A549 (cell line): ENCODE measurements at regions not wholly inside any gene's neighbourhood (a gene's known extent, or its start where the extent isn't known, plus 50 kb on each side); places are given as distances from the start of the nearest gene placed in this dataset.

Source experiments
- ATAC-seq, 2 experiments: fragments of 200-7000 bp in 1 of 2; fragments of >200 bp in 1 of 2; cut with Nextera tagmentation in 1 of 2; cut with Tn5 transposase in 1 of 2; 3 replicates each; pipeline versions ENCODE4 v1.8.0 to v1.9.1; 2018 to 2020; ENCODE audit warnings: mild to moderate bottlenecking in 1 of 2, moderate library complexity in 1 of 2
- CTCF ChIA-PET: fragments of 300-600 bp; sonication (Branson Sonifier 250); formaldehyde crosslinking; extraction: SDS; loops from one replicate; lab custom pipeline; 2021; ENCODE audit warnings: antibody characterized with exemption, inconsistent platforms; lab: Yijun Ruan, JAX
- POLR2A ChIA-PET: fragments of 350-600 bp; formaldehyde crosslinking; extraction: SDS; loops from one replicate; lab custom pipeline; 2021; ENCODE audit warnings: antibody characterized with exemption, inconsistent platforms; lab: Yijun Ruan, JAX
- DNase-seq, 2 experiments: peaks; one replicate each; pipeline versions ENCODE4 v3.0.0 to v3.0.0-alpha.2; 2011 to 2016; ENCODE audit warnings: low read depth in 1 of 2, low spot score in 1 of 2
- FAIRE-seq: peaks from 2 replicates; lab custom pipeline; 2011; peaks lifted over from hg19 to GRCh38; lab: Jason Lieb, UNC
- H3K27ac ChIP-seq, 2 experiments: fragments of >200 bp; sonication (Bioruptor Twin); formaldehyde crosslinking; 3 replicates each; pipeline ENCODE4 v1.5.1; 2016 to 2017
- H3K4me1 ChIP-seq: fragments of >200 bp; sonication (Bioruptor Twin); formaldehyde crosslinking; 3 replicates; pipeline ENCODE4 v1.6.1; 2016
- H3K4me2 ChIP-seq: fragments of >200 bp; sonication (Bioruptor Twin); formaldehyde crosslinking; 3 replicates; pipeline ENCODE4 v1.6.1; 2016
- H3K4me3 ChIP-seq: fragments of >200 bp; sonication (Bioruptor Twin); formaldehyde crosslinking; 3 replicates; pipeline ENCODE4 v1.5.1; 2016
- H3K9me3 ChIP-seq: fragments of >200 bp; sonication (Bioruptor Twin); formaldehyde crosslinking; 3 replicates; pipeline ENCODE4 v1.6.1; 2016
- BCL3 ChIP-seq: fragments of >200 bp; sonication (Bioruptor Twin); formaldehyde crosslinking; IDR thresholded peaks from 3 replicates; pipeline ENCODE4 v1.6.1; 2016
- CHD4 ChIP-seq: fragments of 200-600 bp; sonication (generic); IDR thresholded peaks from 2 replicates; pipeline ENCODE4 v1.6.1; 2016; ENCODE audit warnings: antibody characterized with exemption, mild to moderate bottlenecking, borderline replicate concordance
- EP300 ChIP-seq, 2 experiments: fragments of >200 bp; sonication (Bioruptor Twin); formaldehyde crosslinking; IDR thresholded peaks; 2 replicates in 1 of 2; 3 replicates in 1 of 2; pipeline ENCODE4 v1.6.1; 2016 to 2017
- ESRRA ChIP-seq: fragments of 150-350 bp; IDR thresholded peaks from 2 replicates; pipeline ENCODE4 v1.6.1; 2014; ENCODE audit warnings: mild to moderate bottlenecking, low read length, borderline replicate concordance
- HEYL ChIP-seq: fragments of 250-450 bp; sonication (Bioruptor Pico); IDR thresholded peaks from 2 replicates; pipeline ENCODE4 v1.8.0; 2021; ENCODE audit warnings: mild to moderate bottlenecking, moderate library complexity
- HMGXB4 ChIP-seq: fragments of 250-450 bp; sonication (Bioruptor Pico); IDR thresholded peaks from 2 replicates; pipeline ENCODE4 v1.5.0; 2021; ENCODE audit warnings: mild to moderate bottlenecking, moderate library complexity, borderline replicate concordance
- HOXB5 ChIP-seq: fragments of 250-450 bp; sonication (Bioruptor Pico); IDR thresholded peaks from 2 replicates; pipeline ENCODE4 v1.5.0; 2020; ENCODE audit warnings: mild to moderate bottlenecking, moderate library complexity
- MYC ChIP-seq: IDR thresholded peaks from 2 replicates; pipeline ENCODE4 v1.6.1; 2012; ENCODE audit warnings: mild to moderate bottlenecking, inconsistent platforms, low read length, improper control_type of control experiment, borderline replicate concordance
- NFE2L2 ChIP-seq: fragments of 150-350 bp; conservative IDR thresholded peaks from 2 replicates; pipeline ENCODE4 v1.6.1; 2014; ENCODE audit warnings: low read length
- POLR2AphosphoS2 ChIP-seq: conservative IDR thresholded peaks from 2 replicates; pipeline ENCODE4 v1.6.1; 2012; ENCODE audit warnings: low read length, improper control_type of control experiment, inconsistent platforms
- RAD21 ChIP-seq, 2 experiments: fragments of >200 bp in 1 of 2; sonication (Bioruptor Twin) in 1 of 2; formaldehyde crosslinking in 1 of 2; IDR thresholded peaks in 1 of 2; conservative IDR thresholded peaks in 1 of 2; 2 replicates in 1 of 2; 3 replicates in 1 of 2; pipeline ENCODE4 v1.6.1; 2012 to 2018; ENCODE audit warnings: inconsistent platforms in 1 of 2
- RARB ChIP-seq: fragments of 250-450 bp; sonication (Bioruptor Pico); IDR thresholded peaks from 2 replicates; pipeline ENCODE4 v1.8.0; 2021; ENCODE audit warnings: mild to moderate bottlenecking, moderate library complexity
- RCOR1 ChIP-seq: fragments of 150-350 bp; IDR thresholded peaks from 2 replicates; pipeline ENCODE4 v1.6.1; 2014; ENCODE audit warnings: antibody characterized with exemption, low read length, low read depth
- REST ChIP-seq: fragments of 200-600 bp; sonication (generic); IDR thresholded peaks from 2 replicates; pipeline ENCODE4 v1.6.1; 2016; ENCODE audit warnings: antibody characterized with exemption, mild to moderate bottlenecking, moderate library complexity
- RFX5 ChIP-seq: fragments of 450-650 bp; IDR thresholded peaks from 2 replicates; pipeline ENCODE4 v1.7.1; 2014; ENCODE audit warnings: antibody characterized with exemption, mild to moderate bottlenecking, moderate library complexity
- RNF2 ChIP-seq: fragments of 200-600 bp; sonication (generic); IDR thresholded peaks from 2 replicates; pipeline ENCODE4 v1.6.1; 2016; ENCODE audit warnings: low read depth, mild to moderate bottlenecking, antibody characterized with exemption, moderate library complexity, borderline replicate concordance
- SREBF2 ChIP-seq: fragments of 450-650 bp; IDR thresholded peaks from 2 replicates; pipeline ENCODE4 v1.6.1; 2014; ENCODE audit warnings: mild to moderate bottlenecking, moderate library complexity
- TP53 ChIP-seq: fragments of 250-450 bp; sonication (Bioruptor Pico); IDR thresholded peaks from 2 replicates; pipeline ENCODE4 v1.5.0; 2021; ENCODE audit warnings: mild to moderate bottlenecking, moderate library complexity
- ZC3H11A ChIP-seq: fragments of 450-650 bp; IDR thresholded peaks from 2 replicates; pipeline ENCODE4 v1.6.1; 2014; ENCODE audit warnings: antibody characterized with exemption, mild to moderate bottlenecking
- ZFP36 ChIP-seq: fragments of 450-650 bp; IDR thresholded peaks from 2 replicates; pipeline ENCODE4 v1.6.1; 2014; ENCODE audit warnings: borderline replicate concordance; ENCODE audit not compliant: partially characterized antibody
- ZNF302 ChIP-seq: fragments of 250-450 bp; sonication (Bioruptor Pico); IDR thresholded peaks from 2 replicates; pipeline ENCODE4 v1.9.0; 2021; ENCODE audit warnings: inconsistent platforms, mild to moderate bottlenecking, moderate library complexity
- WGBS: methylation state at CpG from one replicate; pipeline ENCODE4 v1.1.6; 2017; ENCODE audit errors: missing lambda C conversion rate; 5-methylcytosine and 5-hydroxymethylcytosine counted together

GRCh38 chr6:149168968-149169367, 148.5 kb upstream of the TAB2 start:
- Histone ChIP-seq H3K4me2 (no peak overlapping the region), H3K4me3 (no peak overlapping the region), H3K27ac (no peak overlapping the region), H3K9me3 (no peaks in the 10 kb centered on the region), H3K4me1 (no peaks in the 10 kb centered on the region)
- CTCF ChIA-PET: no interaction called here
- DNase-seq: no peak
- POLR2A ChIA-PET: interaction anchor here (0.6 kb wide), 1 partner anchor 49 kb away, joined by 4 read pairs; no protein-coding TSS in a partner anchor
- no peak for FAIRE-seq
- WGBS: 67% methylated on average over 6 of the region's 6 CpGs
- TF ChIP-seq REST (no peak), TP53 (CRISPR knock-in tag) (no peak), BCL3 (no peak), EP300 (IDR thresholded peaks at IDR 0.05) (no peak), ZC3H11A (no peak), RFX5 (no peak), ZNF302 (CRISPR knock-in tag) (no peak), ZFP36 (no peak), RAD21 (conservative IDR thresholded peaks at IDR 0.05 in 1 of 2, IDR thresholded peaks at IDR 0.05 in 1 of 2) (no peak), HMGXB4 (CRISPR knock-in tag) (no peak), ESRRA (no peak), HEYL (no peak), MYC (no peak), POLR2AphosphoS2 (no peak), RCOR1 (no peak)
- no peak for ATAC-seq

- POLR2A ChIA-PET: interaction anchor here (0.6 kb wide), 1 partner anchor 50 kb away, joined by 4 read pairs; no protein-coding TSS in a partner anchor
- H3K27ac ChIP-seq: no peak overlapping the region
- CTCF ChIA-PET: no interaction called here
Observed at GRCh38 chr6:149169761-149170511, 147.6 kb upstream of the TAB2 start.

More at GRCh38 chr6:149169761-149170511, 147.6 kb upstream of the TAB2 start:
- Histone ChIP-seq H3K4me2 (no peak overlapping the region), H3K4me1 (no peaks in the 10 kb centered on the region), H3K4me3 (no peak overlapping the region), H3K9me3 (no peaks in the 10 kb centered on the region)
- WGBS: 63% methylated on average over 6 of the region's 6 CpGs
- no peak for FAIRE-seq
- ATAC-seq: no peak
- DNase-seq: no peak
- TF ChIP-seq SREBF2 (no peak), HMGXB4 (CRISPR knock-in tag) (no peak), HEYL (no peak), CHD4 (no peak), RARB (CRISPR knock-in tag) (no peak), ZC3H11A (no peak), HOXB5 (CRISPR knock-in tag) (no peak), RNF2 (no peak), NFE2L2 (no peak)
